H1 (cell line): ENCODE measurements at regions not wholly inside any gene's neighbourhood (a gene's known extent, or its start where the extent isn't known, plus 50 kb on each side); places are given as distances from the start of the nearest gene placed in this dataset.

Experiments
- CTCF ChIA-PET: fragments of 300-600 bp; sonication (Branson Sonifier 250); formaldehyde crosslinking; loops from one replicate; lab custom pipeline; 2021; ENCODE audit not compliant: partially characterized antibody; lab: Charles Lee
- POLR2A ChIA-PET: fragments of 300-600 bp; sonication (Branson Sonifier 250); formaldehyde crosslinking; loops from one replicate; lab custom pipeline; 2021; ENCODE audit warnings: inconsistent platforms; ENCODE audit not compliant: partially characterized antibody; lab: Charles Lee
- DNase-seq, 2 experiments: peaks; one replicate each; pipeline versions ENCODE4 v3.0.0 to v3.0.0-alpha.2; 2010 to 2022; ENCODE audit warnings: low spot score in 2 of 2, low read depth in 1 of 2, mixed read lengths in 1 of 2
- FAIRE-seq: peaks from 2 replicates; lab custom pipeline; 2011; peaks lifted over from hg19 to GRCh38; lab: Jason Lieb, UNC
- H2AFZ ChIP-seq: 2 replicates; pipeline ENCODE4 v1.8.1; 2012; ENCODE audit warnings: low read length, inconsistent platforms
- H2AK5ac ChIP-seq: 2 replicates; pipeline ENCODE4 v1.6.1; 2013; ENCODE audit warnings: low read depth, low read length
- H2BK120ac ChIP-seq: replicated peaks from 2 replicates; pipeline ENCODE3; 2013; ENCODE audit warnings: low read depth, low read length, inconsistent platforms
- H2BK12ac ChIP-seq: 2 replicates; pipeline ENCODE4 v1.6.1; 2013; ENCODE audit warnings: low read depth, low read length
- H2BK15ac ChIP-seq: 2 replicates; pipeline ENCODE4 v1.6.1; 2013; ENCODE audit warnings: low read length
- H2BK20ac ChIP-seq: 2 replicates; pipeline ENCODE4 v1.6.1; 2013; ENCODE audit warnings: low read length
- H2BK5ac ChIP-seq: 2 replicates; pipeline ENCODE4 v1.6.1; 2013; ENCODE audit warnings: low read depth, low read length
- H3K14ac ChIP-seq: 2 replicates; pipeline ENCODE4 v1.6.1; 2013; ENCODE audit warnings: inconsistent platforms; ENCODE audit not compliant: insufficient read length
- H3K18ac ChIP-seq: 2 replicates; pipeline ENCODE4 v1.6.1; 2013; ENCODE audit warnings: low read length; ENCODE audit errors: extremely low read depth
- H3K23ac ChIP-seq: 2 replicates; pipeline ENCODE4 v1.6.1; 2013; ENCODE audit warnings: inconsistent platforms; ENCODE audit not compliant: insufficient read length
- H3K23me2 ChIP-seq: 2 replicates; pipeline ENCODE4 v1.6.1; 2013; ENCODE audit warnings: low read depth, low read length
- H3K27ac ChIP-seq: 2 replicates; pipeline ENCODE4 v1.6.1; 2011; ENCODE audit warnings: low read depth, low read length, inconsistent platforms
- H3K27me3 ChIP-seq, 4 experiments: replicated peaks in 1 of 4; 1 replicate in 1 of 4; 2 replicates in 3 of 4; pipeline versions ENCODE4 v1.6.1 to v1.8.1; 2011 to 2013; ENCODE audit warnings: low read length in 3 of 4, mild to moderate bottlenecking in 3 of 4, inconsistent platforms in 2 of 4, mixed read lengths in 2 of 4, moderate library complexity in 1 of 4; ENCODE audit not compliant: control insufficient read depth in 3 of 4, insufficient read depth in 3 of 4; ENCODE audit errors: extremely low read depth in 1 of 4
- H3K36me3 ChIP-seq, 4 experiments: 2 replicates each; pipeline versions ENCODE4 v1.6.1 to v1.8.1; 2011 to 2013; ENCODE audit warnings: mild to moderate bottlenecking in 4 of 4, low read length in 3 of 4, moderate library complexity in 2 of 4, control low read depth in 1 of 4, inconsistent platforms in 1 of 4; ENCODE audit not compliant: insufficient read depth in 4 of 4, control insufficient read depth in 2 of 4
- H3K4ac ChIP-seq: replicated peaks from 2 replicates; pipeline ENCODE3; 2013; ENCODE audit warnings: low read length, low read depth, mixed read lengths, inconsistent platforms; ENCODE audit not compliant: insufficient read length
- H3K4me1 ChIP-seq, 4 experiments: replicated peaks in 1 of 4; 1 replicate in 1 of 4; 2 replicates in 3 of 4; pipeline versions ENCODE4 v1.6.1 to v1.8.1; 2011 to 2013; ENCODE audit warnings: low read length in 3 of 4, inconsistent platforms in 2 of 4, mixed read lengths in 1 of 4; ENCODE audit not compliant: insufficient read depth in 4 of 4, control insufficient read depth in 3 of 4
- H3K4me2 ChIP-seq, 2 experiments: 2 replicates each; pipeline versions ENCODE4 v1.6.1 to v1.8.1; 2011 to 2013; ENCODE audit warnings: low read depth in 2 of 2, low read length in 2 of 2, control low read depth in 1 of 2, inconsistent platforms in 1 of 2, mild to moderate bottlenecking in 1 of 2; ENCODE audit not compliant: insufficient read depth in 1 of 2
- H3K4me3 ChIP-seq, 4 experiments: fragments of 200-600, 300-600 bp in 1 of 4; sonication (generic), shearing (Covaris generic), sonication (Bioruptor Twin) in 1 of 4; 2 replicates each; pipeline versions ENCODE4 v1.5.1 to v1.8.1; 2011 to 2016; ENCODE audit warnings: low read length in 4 of 4, low read depth in 3 of 4, control low read depth in 2 of 4, inconsistent platforms in 2 of 4, mild to moderate bottlenecking in 2 of 4, mixed read lengths in 1 of 4, moderate library complexity in 1 of 4; ENCODE audit not compliant: insufficient read depth in 2 of 4; ENCODE audit errors: extremely low read depth in 1 of 4
- H3K56ac ChIP-seq: replicated peaks from 2 replicates; pipeline ENCODE3; 2013; ENCODE audit warnings: low read depth, mild to moderate bottlenecking, mixed read lengths, low read length, inconsistent platforms; ENCODE audit not compliant: insufficient read length
- H3K79me1 ChIP-seq: 2 replicates; pipeline ENCODE4 v1.6.1; 2013; ENCODE audit warnings: low read depth, low read length, control low read depth
- H3K79me2 ChIP-seq, 2 experiments: 2 replicates each; pipeline versions ENCODE4 v1.6.1 to v1.8.1; 2012 to 2013; ENCODE audit warnings: low read length in 2 of 2, mild to moderate bottlenecking in 2 of 2, inconsistent platforms in 1 of 2; ENCODE audit not compliant: insufficient read depth in 2 of 2, control insufficient read depth in 1 of 2
- H3K9ac ChIP-seq, 4 experiments: replicated peaks in 1 of 4; 1 replicate in 1 of 4; 2 replicates in 3 of 4; pipeline versions ENCODE4 v1.6.1 to v1.8.1; 2011 to 2013; ENCODE audit warnings: low read depth in 3 of 4, low read length in 3 of 4, control low read depth in 2 of 4, mild to moderate bottlenecking in 2 of 4, moderate library complexity in 2 of 4, inconsistent platforms in 1 of 4; ENCODE audit errors: extremely low read depth in 1 of 4
- H3K9me3 ChIP-seq, 2 experiments: 2 replicates each; pipeline versions ENCODE4 v1.6.1 to v1.8.1; 2012 to 2013; ENCODE audit warnings: mild to moderate bottlenecking in 2 of 2, moderate library complexity in 2 of 2, control low read depth in 1 of 2, inconsistent platforms in 1 of 2, low read depth in 1 of 2, low read length in 1 of 2, mixed read lengths in 1 of 2; ENCODE audit not compliant: insufficient read depth in 2 of 2
- H4K20me1 ChIP-seq, 2 experiments: replicated peaks in 1 of 2; 2 replicates each; pipeline versions ENCODE3 to v1.8.1; 2011 to 2013; ENCODE audit warnings: inconsistent platforms in 2 of 2, low read length in 2 of 2, mild to moderate bottlenecking in 1 of 2; ENCODE audit not compliant: insufficient read depth in 2 of 2, control insufficient read depth in 1 of 2
- H4K5ac ChIP-seq: 2 replicates; pipeline ENCODE4 v1.6.1; 2013; ENCODE audit warnings: low read length, low read depth, mixed read lengths, inconsistent platforms; ENCODE audit not compliant: insufficient read length
- H4K8ac ChIP-seq: 2 replicates; pipeline ENCODE4 v1.8.0; 2013; ENCODE audit warnings: mild to moderate bottlenecking, moderate library complexity, low read length, inconsistent platforms; ENCODE audit not compliant: insufficient read depth; ENCODE audit errors: extremely low read depth
- H4K91ac ChIP-seq: replicated peaks from 2 replicates; pipeline ENCODE3; 2013; ENCODE audit warnings: low read length, mixed read lengths, inconsistent platforms; ENCODE audit not compliant: insufficient read length
- CEBPB ChIP-seq: IDR thresholded peaks from 2 replicates; pipeline ENCODE4 v1.6.1; 2012; ENCODE audit warnings: low read depth, low read length
- CHD2 ChIP-seq: IDR thresholded peaks from 2 replicates; pipeline ENCODE4 v1.6.1; 2012; ENCODE audit warnings: low read length, improper control_type of control experiment
- E2F6 ChIP-seq: IDR thresholded peaks from 2 replicates; pipeline ENCODE4 v1.6.1; 2012; ENCODE audit warnings: inconsistent platforms
- EZH2 ChIP-seq: fragments of 200-600 bp; sonication (generic); IDR thresholded peaks from 2 replicates; pipeline ENCODE4 v1.7.1; 2012; ENCODE audit warnings: low read depth, mild to moderate bottlenecking, moderate library complexity, low read length, inconsistent platforms; ENCODE audit not compliant: severe bottlenecking
- FOSL1 ChIP-seq: IDR thresholded peaks from 2 replicates; pipeline ENCODE4 v1.6.1; 2011; ENCODE audit warnings: mild to moderate bottlenecking, low read depth, low read length, moderate library complexity; ENCODE audit not compliant: insufficient read depth
- HDAC6 ChIP-seq: IDR thresholded peaks from one replicate; pipeline ENCODE4 v1.7.1; 2012; ENCODE audit warnings: low read depth, mild to moderate bottlenecking, inconsistent platforms, low read length, moderate library complexity
- KDM1A ChIP-seq: fragments of 200-600, 300-600 bp; sonication (generic); IDR thresholded peaks from 2 replicates; pipeline ENCODE4 v1.7.1; 2016; ENCODE audit warnings: mild to moderate bottlenecking, low read length, borderline replicate concordance
- KDM5A ChIP-seq: fragments of 200-600 bp; IDR thresholded peaks from 2 replicates; pipeline ENCODE4 v1.7.1; 2012; ENCODE audit warnings: mild to moderate bottlenecking, low read length, inconsistent platforms, mixed read lengths
- PHF8 ChIP-seq: fragments of 200-600 bp; sonication (generic); conservative IDR thresholded peaks from 2 replicates; pipeline ENCODE4 v1.7.1; 2012; ENCODE audit warnings: low read depth, mild to moderate bottlenecking, inconsistent platforms, low read length, moderate library complexity
- POU5F1 ChIP-seq: IDR thresholded peaks from 2 replicates; pipeline ENCODE4 v1.6.1; 2011; ENCODE audit warnings: low read depth, mild to moderate bottlenecking, low read length, moderate library complexity
- SIRT6 ChIP-seq: IDR thresholded peaks from one replicate; pipeline ENCODE4 v1.7.1; 2012; ENCODE audit warnings: low read length, inconsistent platforms
- SRF ChIP-seq: IDR thresholded peaks from 2 replicates; pipeline ENCODE4 v1.6.1; 2011; ENCODE audit warnings: mild to moderate bottlenecking, low read depth, low read length, moderate library complexity
- SUZ12 ChIP-seq: fragments of 200-600 bp; sonication (generic); IDR thresholded peaks from 2 replicates; pipeline ENCODE4 v1.6.1; 2012; ENCODE audit warnings: mild to moderate bottlenecking, inconsistent platforms, low read length, moderate library complexity, mixed read lengths
- TBP ChIP-seq: IDR thresholded peaks from 2 replicates; pipeline ENCODE4 v1.6.1; 2011; ENCODE audit warnings: low read depth, low read length, improper control_type of control experiment
- USF2 ChIP-seq: IDR thresholded peaks from 2 replicates; pipeline ENCODE4 v1.6.1; 2011; ENCODE audit warnings: low read length, improper control_type of control experiment
- WGBS, 2 experiments: shearing (Covaris generic) in 1 of 2; methylation state at CpG; one replicate each; pipeline versions ENCODE4 v1.1.6 to v1.1.7; 2013 to 2015; ENCODE audit warnings: low lambda C conversion rate in 2 of 2, mixed read lengths in 2 of 2, inconsistent platforms in 1 of 2, low coverage in 1 of 2, missing lambda C conversion rate in 1 of 2; ENCODE audit not compliant: insufficient replicate concordance in 2 of 2, insufficient coverage in 1 of 2, insufficient read length in 1 of 2; ENCODE audit errors: extremely low coverage in 1 of 2, missing lambda C conversion rate in 1 of 2; 5-methylcytosine and 5-hydroxymethylcytosine counted together

- H3K23me2 ChIP-seq, result no peaks in the 10 kb centered on the region
- TF ChIP-seq EZH2 (no peak), POU5F1 (no peak), SRF (no peak), KDM1A (no peak), HDAC6 (no peak), SIRT6 (no peak), USF2 (no peak), TBP (no peak), PHF8 (no peak), KDM5A (no peak), CHD2 (no peak), FOSL1 (no peak), E2F6 (no peak), CEBPB (no peak), SUZ12 (no peak)
- no peaks in the 10 kb centered on the region; a peak in 1 of 7 replicates for H3K4me1 ChIP-seq
- H4K5ac ChIP-seq, result no peak overlapping the region
- H2BK5ac ChIP-seq, result no peak overlapping the region
- no peaks in the 10 kb centered on the region for H3K79me1 ChIP-seq
- H3K18ac ChIP-seq, result no peak overlapping the region
- H2BK12ac ChIP-seq, result no peak overlapping the region
- no peak overlapping the region for H3K4ac ChIP-seq
- no peak overlapping the region for H3K4me2 ChIP-seq
- no peaks in the 10 kb centered on the region for H3K27me3 ChIP-seq
- DNase-seq (no peak), FAIRE-seq (no peak)
- ChIA-PET POLR2A (no interaction called here), CTCF (no interaction called here)
- H2BK15ac ChIP-seq, result no peak overlapping the region
- H2BK20ac ChIP-seq, result no peak overlapping the region
- H4K20me1 ChIP-seq, result no peaks in the 10 kb centered on the region
- no peaks in the 10 kb centered on the region for H3K79me2 ChIP-seq
- no peak overlapping the region for H3K23ac ChIP-seq
- H2AFZ ChIP-seq, result no peak overlapping the region
- H3K27ac ChIP-seq, result no peak overlapping the region
- no peak overlapping the region for H4K8ac ChIP-seq
- no peaks in the 10 kb centered on the region for H3K36me3 ChIP-seq
- H3K9ac ChIP-seq, result no peak overlapping the region
- no peak overlapping the region for H2BK120ac ChIP-seq
- H3K14ac ChIP-seq, result no peak overlapping the region
- no peak overlapping the region for H2AK5ac ChIP-seq
- no peaks in the 10 kb centered on the region for H3K9me3 ChIP-seq
- no peak overlapping the region for H4K91ac ChIP-seq
- no peak overlapping the region for H3K4me3 ChIP-seq
- 98% methylated on average over 5 of the region's 5 CpGs; no CpG with 5 or more reads in 1 of the 2 experiments for WGBS, 2 experiments
- H3K56ac ChIP-seq, result no peak overlapping the region
Observed at GRCh38 chr10:3425261-3425660, 252.7 kb upstream of the PITRM1 start.
